HG03565 (cell line): ENCODE measurements at regions not wholly inside any gene's neighbourhood (a gene's known extent, or its start where the extent isn't known, plus 50 kb on each side); places are given as distances from the start of the nearest gene placed in this dataset.
"Not testable (repeated sequence)": the region's sequence is repeated elsewhere in the genome, so short reads cannot be mapped to it uniquely, and the experiment has no call there.

Experiments
- ATAC-seq: cut with Tn5 transposase; IDR thresholded peaks from one replicate; pipeline ENCODE4 v1.9.1; 2021; ENCODE audit warnings: mild to moderate bottlenecking, moderate library complexity; ENCODE audit not compliant: unreplicated experiment

DNA sequence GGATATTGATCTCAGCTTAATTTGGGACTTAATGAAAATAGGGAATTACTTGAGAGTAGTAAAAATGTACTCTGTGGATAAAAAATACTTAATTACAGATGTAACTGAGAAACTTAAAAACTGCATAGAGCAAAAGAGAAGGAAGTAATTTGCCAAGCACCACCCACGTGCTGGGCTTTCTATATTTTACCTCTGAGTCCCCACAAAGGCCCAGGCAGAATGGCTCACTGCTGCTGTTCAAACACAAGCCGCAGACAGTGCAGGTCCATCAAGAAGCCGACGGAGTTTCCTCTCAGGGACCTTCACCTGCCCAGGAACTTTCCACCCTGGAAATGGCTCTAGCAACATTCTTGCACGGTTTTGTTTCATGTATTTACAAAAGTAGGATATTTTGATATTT, 77.2 kb upstream of the TRPM1 start:
- no peak for ATAC-seq

DNA sequence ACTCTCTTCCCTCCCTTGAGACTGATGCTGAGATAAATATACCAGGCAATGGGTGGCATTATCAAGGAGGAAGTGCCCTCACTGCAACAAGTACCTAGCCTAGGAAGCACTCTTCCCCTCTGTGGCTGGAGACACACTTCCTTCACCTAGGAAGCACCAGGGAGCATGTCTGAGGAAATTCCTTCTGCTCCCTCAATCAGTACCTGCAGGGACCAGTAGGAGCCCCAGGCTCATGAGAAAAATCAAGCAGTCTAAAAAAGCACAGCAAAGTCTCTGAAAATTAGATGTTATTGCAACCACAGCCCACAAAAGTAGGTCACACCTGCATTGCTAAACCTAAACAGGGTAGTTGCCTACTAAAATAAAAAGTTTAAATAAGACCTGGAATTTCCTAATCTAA, 78.2 kb upstream of the TRPM1 start:
- ATAC-seq, result no peak

DNA sequence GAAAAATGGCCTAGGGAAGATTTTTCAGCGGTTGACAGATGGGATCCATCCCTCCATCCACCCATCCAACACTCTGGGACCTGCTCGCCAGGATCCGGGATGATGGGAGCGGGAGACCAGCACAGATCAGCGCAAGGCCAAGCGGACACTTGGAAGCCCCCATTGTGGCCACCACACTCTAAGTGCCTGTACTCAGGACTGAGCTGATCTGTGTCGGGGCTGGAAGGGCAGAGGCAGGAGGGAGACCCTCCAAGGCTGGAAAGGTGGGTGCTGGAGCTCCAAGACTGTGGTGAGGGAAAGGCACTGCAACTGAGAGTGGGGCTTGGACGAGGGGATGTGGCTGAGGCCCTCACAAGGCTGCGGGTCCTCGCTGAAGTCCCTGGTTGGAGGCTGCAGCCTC, 91.8 kb upstream of the TRPM1 start:
- no peak for ATAC-seq

DNA sequence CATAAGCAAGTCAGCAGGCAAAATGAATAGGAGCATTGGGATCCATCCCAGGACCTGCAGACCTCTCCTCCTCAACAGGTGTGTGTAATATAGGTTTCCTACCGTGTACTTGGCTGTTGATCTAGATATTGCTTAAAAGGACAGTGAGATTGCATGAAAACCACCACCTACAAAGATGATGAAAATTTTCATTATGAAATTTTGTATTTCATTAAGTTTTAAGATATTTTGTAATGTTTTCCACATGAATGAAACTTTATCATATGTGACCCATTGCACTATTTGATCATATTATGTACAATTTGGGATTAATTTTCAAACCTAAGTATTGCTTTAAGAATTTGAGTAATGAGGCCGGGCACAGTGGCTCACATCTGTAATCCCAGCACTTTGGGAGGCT, 94.3 kb upstream of the TRPM1 start:
- ATAC-seq, result no peak

DNA sequence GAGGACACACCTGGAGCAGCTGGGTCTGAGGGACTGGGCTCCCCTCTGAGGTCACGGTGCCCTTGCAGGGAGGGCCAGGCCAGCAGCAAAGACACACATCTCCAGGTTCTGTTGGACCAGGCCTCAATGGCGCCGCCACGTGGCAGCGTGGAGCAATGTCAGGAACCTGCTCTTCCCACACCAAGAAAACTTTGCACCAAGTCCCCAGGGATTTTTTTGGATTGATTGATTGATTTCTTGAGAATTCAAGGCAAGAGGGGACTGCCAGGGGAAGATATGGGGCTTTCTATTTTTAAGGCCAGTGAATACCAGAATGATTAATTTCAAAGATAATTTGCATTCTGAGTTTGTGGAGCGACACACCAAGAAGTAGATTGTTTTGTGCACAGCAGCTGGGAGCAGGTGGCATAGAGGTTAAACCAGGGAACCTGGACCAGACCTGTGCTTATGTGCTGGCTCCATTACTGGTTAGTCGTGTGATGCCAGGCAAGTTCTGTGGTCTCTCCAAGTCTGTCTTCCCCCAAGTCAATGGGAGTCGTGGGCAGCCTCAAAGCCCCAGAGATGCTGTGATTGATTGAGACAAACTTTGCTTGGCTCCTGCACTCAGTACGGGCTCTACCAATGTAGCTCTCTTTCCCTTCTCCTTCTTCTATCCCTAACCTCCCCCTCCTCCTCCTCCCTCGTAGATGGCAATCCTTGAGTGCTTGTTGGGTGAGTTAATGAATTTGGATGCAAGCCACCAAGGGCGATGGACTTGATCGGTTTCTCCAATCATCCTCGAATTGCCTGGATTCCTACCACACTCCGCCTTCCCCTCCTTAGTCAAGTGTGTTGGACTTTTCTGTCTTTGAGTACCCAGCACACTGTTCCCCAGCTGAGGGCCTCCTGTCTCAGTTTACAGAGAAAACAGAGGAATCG, 96.2 kb upstream of the TRPM1 start:
- no peak for ATAC-seq

DNA sequence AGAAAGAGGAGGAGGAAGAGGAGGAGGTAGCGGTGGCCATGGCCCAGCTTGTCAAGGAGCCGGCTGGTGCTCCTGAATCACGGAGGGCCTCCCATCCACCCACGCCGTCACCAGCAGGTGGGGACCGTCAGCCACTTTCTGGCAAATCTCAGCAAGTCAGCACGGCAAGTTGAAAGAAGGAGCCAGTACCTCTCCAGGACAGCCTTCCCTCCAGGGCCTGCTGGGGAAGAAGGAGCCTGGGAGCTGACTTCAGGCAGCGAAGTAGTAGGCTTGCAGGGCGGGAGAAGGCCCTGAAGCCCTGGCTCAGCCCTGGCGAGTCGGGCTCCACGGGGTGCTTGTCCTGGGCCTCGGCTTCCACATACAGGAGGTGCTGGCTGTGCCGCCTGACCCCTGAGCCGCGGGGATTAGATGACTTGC, 99.2 kb upstream of the TRPM1 start:
- no peak for ATAC-seq

DNA sequence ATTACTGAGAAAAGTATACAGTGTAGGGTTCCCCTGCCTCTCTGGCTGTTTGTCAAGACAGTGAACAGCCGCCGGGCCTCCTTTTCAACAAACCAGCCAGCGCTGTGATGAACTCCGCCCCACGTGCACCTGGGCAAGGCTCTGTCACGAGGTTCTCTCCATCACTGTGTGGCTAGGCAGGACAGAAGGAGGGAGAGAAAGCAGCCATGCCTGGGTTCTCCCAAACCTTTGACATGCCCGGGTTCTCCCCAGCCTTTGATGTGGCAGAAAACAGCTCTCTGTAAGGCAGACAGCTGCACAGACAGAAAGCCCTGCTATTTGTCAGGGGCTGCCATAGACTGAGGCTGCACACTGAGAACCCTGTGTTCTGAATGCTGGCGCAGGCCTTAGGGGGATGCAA, 101.4 kb upstream of the TRPM1 start:
- ATAC-seq, result no peak

DNA sequence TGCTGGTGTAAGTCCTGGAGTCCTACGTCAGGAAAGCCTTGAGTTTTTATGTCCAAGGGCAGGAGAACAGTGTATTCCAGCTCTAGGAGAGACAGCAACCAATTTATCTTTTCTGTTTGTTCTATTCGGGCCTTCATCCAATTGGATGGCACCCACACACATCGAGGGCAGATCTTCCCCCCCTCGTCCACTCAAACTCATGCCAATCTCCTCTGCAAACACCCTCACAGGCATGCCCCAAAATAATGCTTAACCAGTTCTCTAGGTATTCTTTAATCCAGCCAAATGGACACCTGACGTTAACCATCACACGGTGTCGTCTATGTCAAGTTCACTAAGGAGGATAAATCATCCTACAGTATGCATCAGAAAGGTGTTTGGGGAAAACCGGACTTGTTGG, 102.5 kb upstream of the TRPM1 start:
- ATAC-seq, result no peak

DNA sequence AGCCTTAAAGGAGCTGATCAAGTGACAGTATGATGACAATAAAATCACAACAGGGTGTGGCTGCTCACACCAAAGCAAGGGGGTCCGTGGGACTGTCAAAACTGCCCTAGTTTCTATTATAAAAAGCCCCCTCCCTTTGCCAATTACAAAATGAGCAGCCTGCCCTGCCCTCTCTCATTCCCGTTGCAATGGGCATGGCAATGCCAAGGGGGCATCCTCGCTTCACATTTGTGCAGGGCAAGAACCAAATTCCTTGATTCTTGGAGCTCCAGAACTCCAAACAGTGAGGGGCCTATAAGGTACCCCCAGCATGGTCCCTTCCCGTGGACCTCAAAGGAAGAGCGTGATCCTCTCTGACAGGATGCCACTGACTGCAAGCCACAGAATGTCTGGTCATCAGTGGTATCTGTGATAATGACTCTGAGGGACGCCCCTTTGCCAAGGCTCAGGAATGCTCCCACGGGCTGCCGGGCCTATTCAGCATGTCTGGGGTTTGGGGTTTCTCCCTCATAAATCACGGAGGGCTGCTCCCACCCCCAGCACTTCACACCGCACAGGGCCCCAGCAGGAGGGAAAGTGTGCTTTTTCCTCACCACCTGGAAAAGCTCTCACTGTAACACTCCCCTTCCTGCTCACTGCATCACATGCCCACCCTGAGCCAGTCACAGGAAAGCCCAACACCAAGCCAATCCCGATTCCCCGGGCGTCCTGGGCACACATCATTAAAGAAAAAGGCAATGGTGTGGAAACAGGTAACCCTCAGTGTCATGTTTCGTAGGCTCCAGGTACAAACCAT, 105.1 kb upstream of the TRPM1 start:
- ATAC-seq, result no peak

DNA sequence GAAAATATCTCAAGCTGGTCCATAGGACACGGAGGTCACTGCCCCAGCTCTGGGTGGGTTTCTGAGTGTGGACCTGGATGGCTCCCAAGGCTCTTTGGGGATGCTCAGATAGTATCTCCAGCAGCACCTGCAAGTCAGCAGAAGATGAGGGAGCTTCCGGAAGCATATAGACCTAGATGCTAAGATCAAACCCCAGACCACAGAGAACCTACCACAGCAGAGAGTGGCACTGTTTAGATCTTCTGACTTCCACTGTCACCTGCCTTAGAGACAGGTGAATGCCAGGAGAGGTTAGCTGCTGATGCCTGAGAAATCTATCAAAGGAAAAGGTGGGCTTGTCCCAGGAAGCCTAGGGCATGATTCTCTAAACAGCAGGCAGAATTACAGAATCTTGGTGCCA, 105.7 kb upstream of the TRPM1 start:
- no peak for ATAC-seq

DNA sequence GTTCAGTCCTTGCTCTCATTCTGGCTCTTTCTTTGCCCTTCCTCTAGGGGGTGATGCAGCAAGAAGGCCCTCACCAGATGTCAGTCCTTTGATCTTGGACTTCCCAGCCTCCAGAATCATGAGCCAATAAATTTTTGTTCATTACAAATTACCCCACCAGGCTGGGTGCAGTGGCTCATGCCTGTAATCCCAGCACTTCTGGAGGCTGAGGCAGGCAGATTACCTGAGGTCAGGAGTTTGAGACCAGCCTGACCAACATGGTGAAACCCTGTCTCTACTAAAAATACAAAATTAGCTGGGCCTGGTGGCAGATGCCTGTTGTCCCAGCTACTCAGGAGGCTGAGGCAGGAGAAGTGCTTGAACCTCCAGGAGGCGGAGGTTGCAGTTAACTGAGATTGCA, 106.3 kb upstream of the TRPM1 start:
- not testable (repeated sequence) for ATAC-seq

DNA sequence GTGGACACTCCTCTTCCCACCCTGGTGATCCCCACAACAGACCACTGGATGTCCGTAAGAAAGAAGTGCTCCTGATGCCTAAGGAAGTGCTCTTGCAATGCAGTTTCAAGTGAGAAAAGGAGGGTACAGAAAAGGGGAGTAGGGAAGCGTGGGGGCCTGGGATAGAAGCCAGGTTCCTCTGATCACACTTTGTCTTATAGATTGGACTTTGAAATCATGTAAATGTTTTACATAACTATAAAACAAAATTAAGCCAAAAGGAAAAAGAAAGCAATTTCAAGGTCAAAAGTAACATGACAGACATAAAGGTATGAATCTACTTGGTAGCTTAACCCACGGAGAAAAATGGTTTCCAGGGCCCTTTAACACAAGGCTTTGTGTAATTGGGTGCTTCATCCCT, 107.3 kb upstream of the TRPM1 start:
- no peak for ATAC-seq

DNA sequence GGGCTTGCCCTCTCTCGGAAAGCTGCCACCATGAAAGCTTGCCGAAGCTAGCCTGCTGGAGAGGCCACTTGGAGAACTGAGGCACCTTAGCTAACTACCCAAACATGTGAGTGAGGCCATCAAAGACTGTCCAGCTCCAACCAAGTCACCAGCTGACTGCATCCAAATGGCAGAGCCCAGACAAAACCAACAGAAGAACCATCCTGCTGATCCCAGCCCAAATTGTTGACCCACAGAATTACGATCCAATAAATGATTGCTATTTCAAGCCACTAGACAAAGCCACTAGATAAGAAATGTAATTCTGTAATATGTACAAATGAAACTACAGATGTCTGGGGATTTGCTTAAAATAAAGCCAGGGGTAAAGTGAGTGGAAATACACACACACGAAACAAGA, 109.8 kb upstream of the TRPM1 start:
- no peak for ATAC-seq

DNA sequence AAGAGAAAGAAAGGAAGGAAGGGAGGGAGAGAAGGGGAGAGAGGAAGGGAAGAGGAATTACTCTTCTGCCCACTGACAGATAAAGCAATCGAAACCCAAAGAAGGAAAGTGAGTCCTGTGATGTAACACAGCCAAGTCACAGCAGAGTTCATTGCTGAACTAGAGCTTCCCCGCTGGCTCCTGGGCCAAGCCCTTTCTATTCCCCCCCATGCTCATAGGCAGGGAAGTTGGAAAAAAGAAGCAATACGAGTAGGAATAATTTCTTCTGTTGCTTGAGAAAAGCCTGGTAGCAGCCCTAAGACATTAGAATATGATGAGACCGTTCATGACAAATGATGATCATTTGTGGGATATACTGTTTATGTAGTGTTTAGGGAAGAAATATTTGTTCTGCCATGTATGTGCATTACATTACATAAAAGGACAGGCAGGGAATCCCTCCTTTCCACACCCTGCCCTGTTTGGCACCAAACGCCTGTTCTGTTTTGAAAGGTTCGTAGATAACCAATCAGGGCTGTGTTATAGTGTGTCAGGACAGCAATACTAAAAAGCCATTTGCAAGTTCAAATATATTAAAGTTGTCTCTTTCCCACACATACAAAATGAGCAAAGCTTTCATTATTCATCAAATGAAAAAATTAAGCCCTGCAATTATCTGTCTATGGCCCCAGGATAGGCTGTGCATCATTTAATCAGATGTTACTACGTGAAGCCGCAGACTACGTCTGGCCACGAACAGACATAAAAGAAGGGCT, 111.0 kb upstream of the TRPM1 start:
- ATAC-seq, result no peak

DNA sequence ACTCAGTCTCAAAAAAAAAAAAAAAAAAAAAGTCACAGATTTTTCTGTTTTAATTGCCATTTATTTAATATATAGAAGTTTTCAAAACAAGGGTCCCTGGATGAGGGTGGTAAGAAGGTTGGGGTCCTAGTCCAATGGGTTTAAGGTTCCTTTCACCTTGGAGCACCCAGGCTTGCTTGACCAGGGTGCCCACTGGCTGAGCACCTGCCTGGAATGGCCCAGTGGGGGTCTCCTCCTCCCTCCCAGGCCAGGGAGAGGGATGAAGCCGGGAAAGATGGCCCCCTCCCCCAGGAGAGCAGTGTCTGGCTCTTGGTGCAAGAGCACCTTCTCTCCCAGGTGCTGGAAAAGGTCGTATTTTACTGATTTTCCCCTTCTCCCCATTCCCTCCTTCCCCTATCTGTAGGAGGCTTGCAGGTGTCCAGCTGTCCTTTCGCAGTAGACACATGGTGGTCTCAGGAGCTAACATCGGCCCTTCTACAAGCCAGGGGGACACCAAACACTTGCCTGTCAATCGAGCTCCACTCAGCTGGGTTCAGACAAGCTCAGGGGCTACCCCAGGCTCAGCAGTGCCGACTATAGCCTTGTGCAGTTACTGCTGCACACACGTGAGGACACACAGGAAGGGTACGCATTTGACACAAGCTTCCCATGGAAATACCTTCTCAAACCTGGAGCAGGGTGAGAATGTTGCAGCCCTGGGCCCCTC, 112.3 kb upstream of the KLF13 start:
- ATAC-seq, result no peak

DNA sequence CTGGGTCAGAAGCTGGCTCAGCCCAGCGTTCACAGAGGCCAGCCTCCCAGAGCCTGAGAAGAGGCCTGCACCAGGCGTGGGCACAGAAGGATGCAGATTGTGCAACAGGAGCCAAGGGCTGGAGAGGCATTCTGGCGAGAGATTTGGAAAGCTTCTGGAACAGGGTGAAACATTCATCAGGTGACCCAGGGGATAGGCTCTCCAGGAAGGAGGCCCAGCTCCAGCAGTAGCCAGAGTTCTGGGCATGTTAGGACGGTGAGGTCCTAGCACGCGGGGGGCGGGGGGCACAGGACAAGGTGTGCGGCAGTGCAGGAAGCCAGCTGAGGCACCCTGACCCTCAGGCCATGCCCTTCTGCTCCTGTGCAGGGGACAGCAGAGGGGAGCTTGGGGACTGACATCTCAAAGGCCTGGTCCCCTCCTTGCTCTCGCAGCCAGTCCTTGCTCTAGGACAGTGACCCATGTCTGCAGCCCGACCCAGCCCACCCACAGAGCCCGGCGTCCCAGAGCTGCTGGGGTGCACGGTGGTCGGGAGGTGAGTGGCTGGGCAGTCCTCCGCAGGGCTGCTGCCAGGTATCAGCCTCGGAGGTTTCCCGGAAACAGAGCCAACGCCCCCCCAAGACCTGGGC, 111.7 kb upstream of the KLF13 start:
- no peak for ATAC-seq

DNA sequence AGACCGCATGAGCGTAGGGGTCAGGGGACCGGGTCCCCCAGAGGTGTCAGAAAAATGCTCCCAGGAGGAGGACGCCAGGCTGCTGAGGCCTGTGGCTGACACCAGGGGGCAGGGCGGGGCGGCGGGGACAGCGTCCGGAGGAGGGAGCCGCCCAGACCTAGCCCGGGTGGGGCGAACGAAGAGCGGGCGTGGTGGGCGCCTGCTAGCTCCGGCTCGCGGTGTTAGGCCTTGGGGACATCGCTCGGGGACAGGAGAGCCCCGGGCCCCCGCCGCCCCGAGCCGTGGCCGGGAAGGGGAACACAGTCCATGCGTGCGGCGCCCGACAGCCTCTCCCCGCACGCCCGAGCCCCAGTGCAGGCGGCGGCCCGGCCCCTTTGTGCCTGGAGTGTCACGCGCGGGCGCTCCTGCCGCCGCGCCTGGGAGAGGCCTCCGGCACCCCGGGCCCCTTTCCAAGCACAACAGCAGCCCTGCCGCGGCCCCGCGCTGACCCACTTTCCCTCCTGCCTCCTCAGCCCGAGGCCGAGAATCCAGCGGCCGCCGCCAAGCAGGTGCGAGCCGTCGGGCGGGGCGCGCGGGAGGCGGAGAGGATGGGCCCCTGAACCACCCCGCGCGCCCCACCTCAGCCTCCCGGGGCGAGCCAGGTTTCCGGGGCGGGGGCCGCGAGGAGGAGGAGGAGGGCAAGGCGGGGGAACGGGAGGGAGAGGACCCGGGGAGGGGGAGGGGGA, 111.0 kb upstream of the KLF13 start:
- ATAC-seq, result peak; percentile 73

DNA sequence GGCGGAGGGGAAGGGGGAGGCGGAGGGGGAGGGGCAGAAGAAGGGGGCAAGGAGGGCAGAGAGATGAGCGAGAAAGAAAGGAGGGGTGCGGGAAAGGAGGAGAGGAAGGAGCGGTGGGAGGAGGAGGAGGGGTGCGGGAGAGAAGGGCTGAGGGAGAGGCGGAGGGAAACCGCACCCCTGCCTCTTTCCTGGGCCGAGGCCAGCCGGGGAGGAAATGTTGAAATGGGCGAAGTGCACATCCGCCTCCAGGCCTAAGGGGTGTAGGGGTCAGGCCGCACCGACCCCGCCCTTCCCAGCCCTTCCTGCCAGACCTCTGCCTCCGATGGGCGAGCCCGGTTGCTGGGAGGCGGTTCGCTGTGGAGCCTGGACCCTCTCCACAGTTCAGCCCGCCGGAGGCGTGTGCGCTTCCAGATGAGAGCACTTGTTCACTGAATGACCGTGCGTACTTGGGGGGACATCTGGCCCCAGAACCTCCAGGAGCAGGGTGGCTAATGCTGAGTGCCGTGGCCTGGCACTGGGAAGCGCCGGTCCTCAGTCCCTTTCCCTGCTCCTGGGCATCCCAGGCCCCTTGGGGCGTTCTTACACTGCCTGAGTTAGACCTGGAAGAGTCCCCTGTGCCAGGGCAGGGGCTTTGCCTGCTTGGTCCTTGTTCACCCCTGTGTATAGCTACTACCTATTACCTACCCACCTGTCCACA, 110.3 kb upstream of the KLF13 start:
- ATAC-seq, result no peak

DNA sequence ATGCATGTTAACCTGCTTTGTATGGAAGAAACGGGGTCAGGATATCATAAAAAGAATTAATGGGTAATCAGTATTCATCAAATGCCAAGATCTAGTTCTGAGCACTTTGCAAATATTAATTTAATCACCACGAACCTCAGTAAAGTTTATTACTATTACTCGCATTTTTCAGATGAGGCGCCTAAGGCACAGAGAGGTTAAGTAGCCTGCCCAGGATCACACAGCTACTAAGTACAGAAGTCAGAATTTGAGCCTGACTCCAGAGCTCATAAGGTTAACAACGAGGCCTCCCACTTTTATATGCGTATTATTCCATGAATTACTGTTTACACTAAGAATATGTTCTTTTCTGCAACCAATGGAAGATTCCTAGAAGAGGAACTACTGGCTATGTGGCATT, 109.6 kb upstream of the KLF13 start:
- no peak for ATAC-seq
